ENCODE measurements at regions not wholly inside any gene's neighbourhood (a gene's known extent, or its start where the extent isn't known, plus 50 kb on each side); places are given as distances from the start of the nearest gene placed in this dataset.
A peak's percentile ranks its signal among the peaks of the same experiment; 100 is the strongest.

GRCh38 chr4:141565379-141566089, 70.8 kb upstream of the IL15 start:
- peak; percentile 44 for DNase-seq (ENCODE audit: low read depth)
- H3K4me3 ChIP-seq (ENCODE audit: low read depth, low read length): no peak overlapping the region
- TF ChIP-seq CTCF (IDR thresholded peaks at IDR 0.05; ENCODE audit: insufficient read depth, low read depth, low read length): no peak

GRCh38 chr4:141567326-141567915, 69.0 kb upstream of the IL15 start:
- TF ChIP-seq CTCF (IDR thresholded peaks at IDR 0.05; ENCODE audit: insufficient read depth, low read depth, low read length): no peak
- DNase-seq (ENCODE audit: low read depth): no peak
- no peak overlapping the region for H3K4me3 ChIP-seq (ENCODE audit: low read depth, low read length)

GRCh38 chr4:141569141-141569540, 67.2 kb upstream of the IL15 start:
- H3K4me3 ChIP-seq (ENCODE audit: low read depth, low read length): no peak overlapping the region
- DNase-seq (ENCODE audit: low read depth): no peak
- TF ChIP-seq CTCF (IDR thresholded peaks at IDR 0.05; ENCODE audit: insufficient read depth, low read depth, low read length): no peak

- DNase-seq (ENCODE audit: low read depth): no peak
- no peak overlapping the region for H3K4me3 ChIP-seq (ENCODE audit: low read depth, low read length)
- no peak for TF ChIP-seq CTCF (IDR thresholded peaks at IDR 0.05; ENCODE audit: insufficient read depth, low read depth, low read length)
Measured at GRCh38 chr4:141570290-141570689, 66.1 kb upstream of the IL15 start.

GRCh38 chr4:141571362-141571761, 65.0 kb upstream of the IL15 start:
- DNase-seq (ENCODE audit: low read depth): peak; percentile 6
- no peak for TF ChIP-seq CTCF (IDR thresholded peaks at IDR 0.05; ENCODE audit: insufficient read depth, low read depth, low read length)
- no peak overlapping the region for H3K4me3 ChIP-seq (ENCODE audit: low read depth, low read length)

GRCh38 chr4:141571793-141572192, 64.6 kb upstream of the IL15 start:
- H3K4me3 ChIP-seq (ENCODE audit: low read depth, low read length): no peak overlapping the region
- no peak for TF ChIP-seq CTCF (IDR thresholded peaks at IDR 0.05; ENCODE audit: insufficient read depth, low read depth, low read length)
- no peak for DNase-seq (ENCODE audit: low read depth)

Measured in fibroblast of villous mesenchyme (primary cell).